HEK293 (cell line): ENCODE measurements at regions not wholly inside any gene's neighbourhood (a gene's known extent, or its start where the extent isn't known, plus 50 kb on each side); places are given as distances from the start of the nearest gene placed in this dataset.

Experiments used
- CTCF ChIA-PET: fragments of 350-600 bp; formaldehyde crosslinking; extraction: SDS; loops from one replicate; lab custom pipeline; 2021; ENCODE audit warnings: antibody characterized with exemption; lab: Yijun Ruan, JAX
- POLR2A ChIA-PET: fragments of 300-600 bp; formaldehyde crosslinking; extraction: SDS; loops from one replicate; lab custom pipeline; 2020; ENCODE audit warnings: antibody characterized with exemption, inconsistent platforms; lab: Yijun Ruan, JAX
- H3K27ac ChIP-seq: fragments of 200-500 bp; sonication (Bioruptor generic); 2 replicates; pipeline ENCODE4 v1.5.1; 2014; ENCODE audit warnings: low read depth, low read length, control low read depth, inconsistent platforms; ENCODE audit errors: extremely low read depth
- H3K36me3 ChIP-seq, 2 experiments: fragments of 200-500 bp in 1 of 2; sonication (Bioruptor generic) in 1 of 2; 1 replicate in 1 of 2; 2 replicates in 1 of 2; pipeline ENCODE4 v1.5.1; 2014 to 2017; ENCODE audit warnings: inconsistent platforms in 2 of 2, low read length in 2 of 2; ENCODE audit not compliant: control insufficient read depth in 2 of 2, insufficient read depth in 1 of 2
- H3K4me1 ChIP-seq: fragments of 200-500 bp; sonication (Bioruptor generic); 2 replicates; pipeline ENCODE4 v1.5.1; 2014; ENCODE audit warnings: mild to moderate bottlenecking, low read length, inconsistent platforms; ENCODE audit not compliant: control insufficient read depth, insufficient read depth
- H3K4me3 ChIP-seq: 2 replicates; pipeline ENCODE4 v1.5.1; 2011; ENCODE audit warnings: low read depth, mild to moderate bottlenecking, control low read depth, low read length, moderate library complexity
- H3K9me3 ChIP-seq: fragments of 200-500 bp; sonication (Bioruptor generic); 2 replicates; pipeline ENCODE4 v1.5.1; 2014; ENCODE audit warnings: low read depth, low read length, inconsistent platforms; ENCODE audit not compliant: control insufficient read depth, insufficient read depth
- GFI1B ChIP-seq: fragments of 450-650 bp; formaldehyde crosslinking; IDR thresholded peaks from 2 replicates; pipeline ENCODE4 v1.5.1; 2016; ENCODE audit warnings: missing biosample characterization, missing genetic modification characterization
- HOXC10 ChIP-seq: sonication (generic); formaldehyde crosslinking; IDR thresholded peaks from 2 replicates; pipeline ENCODE4 v1.8.1; 2023; ENCODE audit warnings: mild to moderate bottlenecking, missing genetic modification reagents
- KLF7 ChIP-seq: fragments of 450-650 bp; formaldehyde crosslinking; IDR thresholded peaks from 2 replicates; pipeline ENCODE4 v1.5.1; 2016; ENCODE audit warnings: missing biosample characterization, missing genetic modification characterization, borderline replicate concordance
- KLF8 ChIP-seq: fragments of 450-650 bp; formaldehyde crosslinking; IDR thresholded peaks from 2 replicates; pipeline ENCODE4 v1.5.1; 2016; ENCODE audit warnings: missing biosample characterization, missing genetic modification characterization
- MYNN ChIP-seq: fragments of 450-650 bp; formaldehyde crosslinking; IDR thresholded peaks from 2 replicates; pipeline ENCODE4 v1.5.1; 2016; ENCODE audit warnings: missing biosample characterization, missing genetic modification characterization, borderline replicate concordance
- REPIN1 ChIP-seq: fragments of 450-650 bp; formaldehyde crosslinking; IDR thresholded peaks from 2 replicates; pipeline ENCODE4 v1.5.1; 2017; ENCODE audit warnings: missing biosample characterization, missing genetic modification characterization, low read depth
- SETDB1 ChIP-seq: IDR thresholded peaks from one replicate; pipeline ENCODE4 v1.6.1; 2017; ENCODE audit warnings: mild to moderate bottlenecking, low read length, moderate library complexity, mixed read lengths; ENCODE audit not compliant: insufficient read length
- YY2 ChIP-seq: fragments of 450-650 bp; formaldehyde crosslinking; IDR thresholded peaks from 2 replicates; pipeline ENCODE4 v1.5.1; 2016; ENCODE audit warnings: missing biosample characterization, missing genetic modification characterization
- ZBTB48 ChIP-seq: fragments of 450-650 bp; formaldehyde crosslinking; IDR thresholded peaks from 2 replicates; pipeline ENCODE4 v1.5.1; 2016; ENCODE audit warnings: missing biosample characterization, missing genetic modification characterization
- ZNF146 ChIP-seq: fragments of 450-650 bp; formaldehyde crosslinking; IDR thresholded peaks from 2 replicates; pipeline ENCODE4 v1.5.1; 2016; ENCODE audit warnings: missing biosample characterization, missing genetic modification characterization
- ZNF184 ChIP-seq: fragments of 450-650 bp; IDR thresholded peaks from 2 replicates; pipeline ENCODE4 v1.5.1; 2018; ENCODE audit warnings: missing biosample characterization, mild to moderate bottlenecking, missing genetic modification characterization
- ZNF214 ChIP-seq: fragments of 450-650 bp; formaldehyde crosslinking; IDR thresholded peaks from 2 replicates; pipeline ENCODE4 v1.5.1; 2017; ENCODE audit warnings: missing biosample characterization, mild to moderate bottlenecking, missing genetic modification characterization, borderline replicate concordance
- ZNF23 ChIP-seq: fragments of 450-650 bp; formaldehyde crosslinking; IDR thresholded peaks from 2 replicates; pipeline ENCODE4 v1.5.1; 2016; ENCODE audit warnings: missing biosample characterization, missing genetic modification characterization, borderline replicate concordance
- ZNF324 ChIP-seq: fragments of 450-650 bp; formaldehyde crosslinking; IDR thresholded peaks from 2 replicates; pipeline ENCODE4 v1.5.1; 2016; ENCODE audit warnings: missing biosample characterization, missing genetic modification characterization
- ZNF555 ChIP-seq: fragments of 450-650 bp; formaldehyde crosslinking; conservative IDR thresholded peaks from 2 replicates; pipeline ENCODE4 v1.5.1; 2017; ENCODE audit warnings: missing biosample characterization, mild to moderate bottlenecking, missing genetic modification characterization, inconsistent platforms
- ZNF629 ChIP-seq: fragments of 450-650 bp; formaldehyde crosslinking; IDR thresholded peaks from 2 replicates; pipeline ENCODE4 v1.5.1; 2017; ENCODE audit warnings: missing biosample characterization, missing genetic modification characterization
- ZNF660 ChIP-seq: fragments of 450-650 bp; IDR thresholded peaks from 2 replicates; pipeline ENCODE4 v1.5.1; 2018; ENCODE audit warnings: missing biosample characterization, mild to moderate bottlenecking, missing genetic modification characterization
- ZNF664 ChIP-seq: fragments of 450-650 bp; formaldehyde crosslinking; IDR thresholded peaks from 2 replicates; pipeline ENCODE4 v1.5.1; 2016; ENCODE audit warnings: missing biosample characterization, missing genetic modification characterization
- ZNF677 ChIP-seq: fragments of 450-650 bp; IDR thresholded peaks from 2 replicates; pipeline ENCODE4 v1.5.0; 2018; ENCODE audit warnings: missing biosample characterization, mild to moderate bottlenecking, missing genetic modification characterization, moderate library complexity
- ZNF707 ChIP-seq: fragments of 450-650 bp; formaldehyde crosslinking; IDR thresholded peaks from 2 replicates; pipeline ENCODE4 v1.5.1; 2016; ENCODE audit warnings: missing biosample characterization, missing genetic modification characterization
- ZNF792 ChIP-seq: fragments of 450-650 bp; formaldehyde crosslinking; IDR thresholded peaks from 2 replicates; pipeline ENCODE4 v1.5.1; 2016; ENCODE audit warnings: missing biosample characterization, missing genetic modification characterization
- ZSCAN23 ChIP-seq: fragments of 450-650 bp; formaldehyde crosslinking; IDR thresholded peaks from 2 replicates; pipeline ENCODE4 v1.5.1; 2016; ENCODE audit warnings: missing biosample characterization, missing genetic modification characterization
- ZXDB ChIP-seq: fragments of 450-650 bp; formaldehyde crosslinking; IDR thresholded peaks from 2 replicates; pipeline ENCODE4 v1.5.1; 2016; ENCODE audit warnings: missing biosample characterization, missing genetic modification characterization
- TF ChIP-seq, protein P1 (sequence below): fragments of 450-650 bp; formaldehyde crosslinking; IDR thresholded peaks from 2 replicates; pipeline ENCODE4 v1.5.1; 2016; ENCODE audit warnings: missing biosample characterization, missing genetic modification characterization
- TF ChIP-seq, protein P2 (sequence below): fragments of 450-650 bp; formaldehyde crosslinking; IDR thresholded peaks from 2 replicates; pipeline ENCODE4 v1.5.1; 2016; ENCODE audit warnings: missing biosample characterization, missing genetic modification characterization
- TF ChIP-seq, protein P3 (sequence below): fragments of 450-650 bp; formaldehyde crosslinking; IDR thresholded peaks from 2 replicates; pipeline ENCODE4 v1.5.1; 2016; ENCODE audit warnings: missing biosample characterization, missing genetic modification characterization
- TF ChIP-seq, protein P4 (sequence below): fragments of 450-650 bp; formaldehyde crosslinking; IDR thresholded peaks from 2 replicates; pipeline ENCODE4 v1.5.1; 2016; ENCODE audit warnings: missing biosample characterization, missing genetic modification characterization
- TF ChIP-seq, protein P5 (sequence below): fragments of 450-650 bp; formaldehyde crosslinking; IDR thresholded peaks from 2 replicates; pipeline ENCODE4 v1.5.1; 2017; ENCODE audit warnings: missing biosample characterization, missing genetic modification characterization
- TF ChIP-seq, protein P6 (sequence below): fragments of 450-650 bp; formaldehyde crosslinking; IDR thresholded peaks from 2 replicates; pipeline ENCODE4 v1.5.1; 2016; ENCODE audit warnings: missing biosample characterization, missing genetic modification characterization, borderline replicate concordance

DNA sequence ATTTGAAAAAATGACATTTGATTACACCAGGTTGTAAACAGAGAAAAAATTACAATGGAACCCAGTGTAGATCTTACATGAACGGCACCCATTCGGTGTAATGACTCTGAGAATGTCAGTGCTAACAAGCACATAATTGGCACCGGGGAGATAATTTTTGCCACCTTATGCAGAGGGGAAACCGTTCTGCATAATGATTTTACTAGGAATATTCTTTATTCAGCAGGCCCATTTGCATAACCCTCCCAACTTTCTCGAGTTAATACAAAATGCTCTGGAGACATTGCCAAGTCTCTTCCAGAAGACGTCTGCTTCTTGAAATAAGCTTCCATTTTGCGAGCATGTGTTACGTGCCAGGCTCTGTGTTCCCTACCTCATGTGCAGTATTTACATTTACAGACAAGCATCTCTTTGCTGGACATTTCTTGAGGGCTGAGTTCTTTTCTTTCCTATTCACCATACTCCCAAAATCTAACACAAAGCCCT is 275.8 kb downstream of the MIAT start:
- no peaks in the 10 kb centered on the region for H3K36me3 ChIP-seq
- no peaks in the 10 kb centered on the region for H3K4me1 ChIP-seq
- TF ChIP-seq ZNF677 (tag by site-specific recombination) (no peak), YY2 (tag by site-specific recombination) (no peak), MYNN (tag by site-specific recombination) (no peak), GFI1B (tag by site-specific recombination) (no peak), KLF8 (tag by site-specific recombination) (no peak), HOXC10 (no peak), ZNF146 (no peak), ZBTB48 (tag by site-specific recombination) (no peak), ZNF792 (tag by site-specific recombination) (no peak), ZNF555 (no peak), ZNF214 (tag by site-specific recombination) (no peak), ZNF629 (tag by site-specific recombination) (no peak), ZNF23 (tag by site-specific recombination) (no peak)
- TF ChIP-seq, protein P1, sequence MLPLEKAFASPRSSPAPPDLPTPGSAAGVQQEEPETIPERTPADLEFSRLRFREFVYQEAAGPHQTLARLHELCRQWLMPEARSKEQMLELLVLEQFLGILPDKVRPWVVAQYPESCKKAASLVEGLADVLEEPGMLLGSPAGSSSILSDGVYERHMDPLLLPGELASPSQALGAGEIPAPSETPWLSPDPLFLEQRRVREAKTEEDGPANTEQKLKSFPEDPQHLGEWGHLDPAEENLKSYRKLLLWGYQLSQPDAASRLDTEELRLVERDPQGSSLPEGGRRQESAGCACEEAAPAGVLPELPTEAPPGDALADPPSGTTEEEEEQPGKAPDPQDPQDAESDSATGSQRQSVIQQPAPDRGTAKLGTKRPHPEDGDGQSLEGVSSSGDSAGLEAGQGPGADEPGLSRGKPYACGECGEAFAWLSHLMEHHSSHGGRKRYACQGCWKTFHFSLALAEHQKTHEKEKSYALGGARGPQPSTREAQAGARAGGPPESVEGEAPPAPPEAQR (tag by site-specific recombination) = no peak
- TF ChIP-seq, protein P2, sequence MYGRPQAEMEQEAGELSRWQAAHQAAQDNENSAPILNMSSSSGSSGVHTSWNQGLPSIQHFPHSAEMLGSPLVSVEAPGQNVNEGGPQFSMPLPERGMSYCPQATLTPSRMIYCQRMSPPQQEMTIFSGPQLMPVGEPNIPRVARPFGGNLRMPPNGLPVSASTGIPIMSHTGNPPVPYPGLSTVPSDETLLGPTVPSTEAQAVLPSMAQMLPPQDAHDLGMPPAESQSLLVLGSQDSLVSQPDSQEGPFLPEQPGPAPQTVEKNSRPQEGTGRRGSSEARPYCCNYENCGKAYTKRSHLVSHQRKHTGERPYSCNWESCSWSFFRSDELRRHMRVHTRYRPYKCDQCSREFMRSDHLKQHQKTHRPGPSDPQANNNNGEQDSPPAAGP (tag by site-specific recombination) = no peak
- TF ChIP-seq, protein P3, sequence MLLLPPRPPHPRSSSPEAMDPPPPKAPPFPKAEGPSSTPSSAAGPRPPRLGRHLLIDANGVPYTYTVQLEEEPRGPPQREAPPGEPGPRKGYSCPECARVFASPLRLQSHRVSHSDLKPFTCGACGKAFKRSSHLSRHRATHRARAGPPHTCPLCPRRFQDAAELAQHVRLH (tag by site-specific recombination) = no peak
- TF ChIP-seq, protein P4, sequence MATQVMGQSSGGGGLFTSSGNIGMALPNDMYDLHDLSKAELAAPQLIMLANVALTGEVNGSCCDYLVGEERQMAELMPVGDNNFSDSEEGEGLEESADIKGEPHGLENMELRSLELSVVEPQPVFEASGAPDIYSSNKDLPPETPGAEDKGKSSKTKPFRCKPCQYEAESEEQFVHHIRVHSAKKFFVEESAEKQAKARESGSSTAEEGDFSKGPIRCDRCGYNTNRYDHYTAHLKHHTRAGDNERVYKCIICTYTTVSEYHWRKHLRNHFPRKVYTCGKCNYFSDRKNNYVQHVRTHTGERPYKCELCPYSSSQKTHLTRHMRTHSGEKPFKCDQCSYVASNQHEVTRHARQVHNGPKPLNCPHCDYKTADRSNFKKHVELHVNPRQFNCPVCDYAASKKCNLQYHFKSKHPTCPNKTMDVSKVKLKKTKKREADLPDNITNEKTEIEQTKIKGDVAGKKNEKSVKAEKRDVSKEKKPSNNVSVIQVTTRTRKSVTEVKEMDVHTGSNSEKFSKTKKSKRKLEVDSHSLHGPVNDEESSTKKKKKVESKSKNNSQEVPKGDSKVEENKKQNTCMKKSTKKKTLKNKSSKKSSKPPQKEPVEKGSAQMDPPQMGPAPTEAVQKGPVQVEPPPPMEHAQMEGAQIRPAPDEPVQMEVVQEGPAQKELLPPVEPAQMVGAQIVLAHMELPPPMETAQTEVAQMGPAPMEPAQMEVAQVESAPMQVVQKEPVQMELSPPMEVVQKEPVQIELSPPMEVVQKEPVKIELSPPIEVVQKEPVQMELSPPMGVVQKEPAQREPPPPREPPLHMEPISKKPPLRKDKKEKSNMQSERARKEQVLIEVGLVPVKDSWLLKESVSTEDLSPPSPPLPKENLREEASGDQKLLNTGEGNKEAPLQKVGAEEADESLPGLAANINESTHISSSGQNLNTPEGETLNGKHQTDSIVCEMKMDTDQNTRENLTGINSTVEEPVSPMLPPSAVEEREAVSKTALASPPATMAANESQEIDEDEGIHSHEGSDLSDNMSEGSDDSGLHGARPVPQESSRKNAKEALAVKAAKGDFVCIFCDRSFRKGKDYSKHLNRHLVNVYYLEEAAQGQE = no peak
- H3K27ac ChIP-seq = no peak overlapping the region
- ChIA-PET CTCF (interaction anchor here (0.7 kb wide), 4 partner anchors 9 to 569 kb away, joined by 3 read pairs; no protein-coding TSS in a partner anchor), POLR2A (no interaction called here)
- H3K4me3 ChIP-seq = no peak overlapping the region
- no peaks in the 10 kb centered on the region; the same call in 1 of the 2 replicates for H3K9me3 ChIP-seq

DNA sequence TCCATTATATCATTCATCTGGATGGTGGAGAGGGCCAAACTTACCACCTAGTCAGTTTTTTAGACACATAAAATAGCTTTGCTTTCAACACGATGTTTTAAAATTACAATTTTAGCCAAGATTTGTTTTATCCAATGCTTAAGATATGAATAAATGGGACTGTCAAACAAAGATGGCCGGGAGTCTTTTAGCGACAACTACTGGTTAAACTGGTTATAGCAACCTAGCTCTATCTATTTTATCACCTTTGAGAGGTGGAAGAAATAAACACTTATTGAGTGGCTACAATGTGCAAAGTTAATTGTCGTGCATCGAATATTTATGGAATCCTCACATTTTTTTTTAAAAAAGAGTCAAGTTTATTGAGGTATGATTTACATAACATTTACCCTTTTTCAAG is 279.8 kb downstream of the MIAT start:
- H3K36me3 ChIP-seq = no peaks in the 10 kb centered on the region
- no peaks in the 10 kb centered on the region; the same call in 1 of the 2 replicates for H3K9me3 ChIP-seq
- CTCF ChIA-PET = interaction anchor here (0.5 to 2.3 kb wide), 4 partner anchors 10 to 113 kb away, joined by 3 to 6 read pairs (median 3); no protein-coding TSS in a partner anchor
- no peak overlapping the region for H3K4me3 ChIP-seq
- H3K4me1 ChIP-seq = no peaks in the 10 kb centered on the region
- H3K27ac ChIP-seq = no peak overlapping the region
- POLR2A ChIA-PET = no interaction called here
- TF ChIP-seq, protein P5, sequence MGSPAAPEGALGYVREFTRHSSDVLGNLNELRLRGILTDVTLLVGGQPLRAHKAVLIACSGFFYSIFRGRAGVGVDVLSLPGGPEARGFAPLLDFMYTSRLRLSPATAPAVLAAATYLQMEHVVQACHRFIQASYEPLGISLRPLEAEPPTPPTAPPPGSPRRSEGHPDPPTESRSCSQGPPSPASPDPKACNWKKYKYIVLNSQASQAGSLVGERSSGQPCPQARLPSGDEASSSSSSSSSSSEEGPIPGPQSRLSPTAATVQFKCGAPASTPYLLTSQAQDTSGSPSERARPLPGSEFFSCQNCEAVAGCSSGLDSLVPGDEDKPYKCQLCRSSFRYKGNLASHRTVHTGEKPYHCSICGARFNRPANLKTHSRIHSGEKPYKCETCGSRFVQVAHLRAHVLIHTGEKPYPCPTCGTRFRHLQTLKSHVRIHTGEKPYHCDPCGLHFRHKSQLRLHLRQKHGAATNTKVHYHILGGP (tag by site-specific recombination) = no peak
- TF ChIP-seq ZSCAN23 (no peak), ZNF707 (no peak), SETDB1 (no peak), ZXDB (no peak), ZNF660 (tag by site-specific recombination) (no peak), ZNF184 (no peak), REPIN1 (tag by site-specific recombination) (no peak), ZNF324 (tag by site-specific recombination) (no peak), KLF7 (tag by site-specific recombination) (no peak), ZNF664 (no peak)
- TF ChIP-seq, protein P6, sequence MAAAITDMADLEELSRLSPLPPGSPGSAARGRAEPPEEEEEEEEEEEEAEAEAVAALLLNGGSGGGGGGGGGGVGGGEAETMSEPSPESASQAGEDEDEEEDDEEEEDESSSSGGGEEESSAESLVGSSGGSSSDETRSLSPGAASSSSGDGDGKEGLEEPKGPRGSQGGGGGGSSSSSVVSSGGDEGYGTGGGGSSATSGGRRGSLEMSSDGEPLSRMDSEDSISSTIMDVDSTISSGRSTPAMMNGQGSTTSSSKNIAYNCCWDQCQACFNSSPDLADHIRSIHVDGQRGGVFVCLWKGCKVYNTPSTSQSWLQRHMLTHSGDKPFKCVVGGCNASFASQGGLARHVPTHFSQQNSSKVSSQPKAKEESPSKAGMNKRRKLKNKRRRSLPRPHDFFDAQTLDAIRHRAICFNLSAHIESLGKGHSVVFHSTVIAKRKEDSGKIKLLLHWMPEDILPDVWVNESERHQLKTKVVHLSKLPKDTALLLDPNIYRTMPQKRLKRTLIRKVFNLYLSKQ (tag by site-specific recombination) = no peak
